Endothelial cell of umbilical vein (primary cell): ENCODE measurements at regions not wholly inside any gene's neighbourhood (a gene's known extent, or its start where the extent isn't known, plus 50 kb on each side); places are given as distances from the start of the nearest gene placed in this dataset.

Experiments
- BruUV-seq: library from RNA; stranded (reverse); fragments of 400-500 nt; replicated peaks from 2 replicates; lab custom pipeline; 2021; lab: Mats Ljungman, UMichigan
- CTCF ChIA-PET: fragments of 300-600, 350-600 bp; sonication (Branson Sonifier 250); formaldehyde crosslinking; loops from one replicate; lab custom pipeline; 2021; ENCODE audit warnings: antibody characterized with exemption, inconsistent platforms; lab: Charles Lee
- POLR2A ChIA-PET: fragments of 300-600, 350-600 bp; sonication (Branson Sonifier 250); formaldehyde crosslinking; loops from one replicate; lab custom pipeline; 2021; ENCODE audit warnings: antibody characterized with exemption, inconsistent platforms; lab: Charles Lee
- DNase-seq: peaks from one replicate; pipeline ENCODE4 v3.0.0-alpha.2; 2011; ENCODE audit warnings: low read depth, low spot score
- FAIRE-seq: peaks from 2 replicates; lab custom pipeline; 2011; peaks lifted over from hg19 to GRCh38; lab: Jason Lieb, UNC
- H2AFZ ChIP-seq: 2 replicates; pipeline ENCODE4 v1.6.0; 2012; ENCODE audit warnings: low read depth, low read length, control low read depth, inconsistent platforms
- H3K27ac ChIP-seq: 2 replicates; pipeline ENCODE4 v1.5.1; 2011; ENCODE audit warnings: low read depth, mild to moderate bottlenecking, control low read depth, low read length, moderate library complexity; ENCODE audit not compliant: insufficient read depth
- H3K27me3 ChIP-seq, 2 experiments: 2 replicates each; pipeline versions ENCODE4 v1.6.0 to v1.6.1; 2011; ENCODE audit warnings: low read length in 2 of 2, mixed read lengths in 1 of 2; ENCODE audit not compliant: control insufficient read depth in 2 of 2, insufficient read depth in 2 of 2
- H3K36me3 ChIP-seq, 2 experiments: 2 replicates in 1 of 2; 3 replicates in 1 of 2; pipeline ENCODE4 v1.5.1; 2011; ENCODE audit warnings: low read length in 2 of 2, mild to moderate bottlenecking in 1 of 2, moderate library complexity in 1 of 2; ENCODE audit not compliant: control insufficient read depth in 2 of 2, insufficient read depth in 2 of 2; ENCODE audit errors: extremely low read depth in 1 of 2
- H3K4me1 ChIP-seq: 3 replicates; pipeline ENCODE4 v1.5.1; 2011; ENCODE audit warnings: mild to moderate bottlenecking, low read length; ENCODE audit not compliant: control insufficient read depth, insufficient read depth; ENCODE audit errors: extremely low read depth
- H3K4me2 ChIP-seq: 2 replicates; pipeline ENCODE4 v1.6.1; 2011; ENCODE audit warnings: low read length, control low read depth, mixed read lengths; ENCODE audit not compliant: insufficient read depth
- H3K4me3 ChIP-seq, 3 experiments: fragments of 200-600 bp in 1 of 3; sonication (generic), shearing (Covaris generic) in 1 of 3; replicated peaks in 1 of 3; 2 replicates each; pipeline ENCODE4 v1.5.1; 2011 to 2016; ENCODE audit warnings: control low read depth in 3 of 3, low read length in 3 of 3, mild to moderate bottlenecking in 2 of 3, inconsistent platforms in 1 of 3, low read depth in 1 of 3, moderate library complexity in 1 of 3; ENCODE audit not compliant: insufficient read depth in 1 of 3
- H3K79me2 ChIP-seq: 2 replicates; pipeline ENCODE4 v1.6.0; 2012; ENCODE audit warnings: low read length, inconsistent platforms; ENCODE audit not compliant: control insufficient read depth, insufficient read depth
- H3K9ac ChIP-seq: replicated peaks from 2 replicates; pipeline ENCODE3; 2011; ENCODE audit warnings: low read length, control low read depth; ENCODE audit not compliant: insufficient read depth; ENCODE audit errors: extremely low read depth
- H3K9me1 ChIP-seq: replicated peaks from 3 replicates; pipeline ENCODE4 v1.6.0; 2011; ENCODE audit warnings: mild to moderate bottlenecking, low read length; ENCODE audit not compliant: control insufficient read depth, insufficient read depth; ENCODE audit errors: extremely low read depth
- H3K9me3 ChIP-seq: replicated peaks from 2 replicates; pipeline ENCODE4 v1.5.1; 2012; ENCODE audit warnings: low read length, inconsistent platforms; ENCODE audit not compliant: control insufficient read depth, insufficient read depth
- H4K20me1 ChIP-seq: replicated peaks from 2 replicates; pipeline ENCODE3; 2011; ENCODE audit warnings: mild to moderate bottlenecking, low read length; ENCODE audit not compliant: control insufficient read depth, insufficient read depth; ENCODE audit errors: extremely low read depth
- EZH2 ChIP-seq: IDR thresholded peaks from 2 replicates; pipeline ENCODE4 v1.6.1; 2012; ENCODE audit warnings: borderline replicate concordance, low read depth, mild to moderate bottlenecking, moderate library complexity, low read length, inconsistent platforms; ENCODE audit not compliant: severe bottlenecking
- FOS ChIP-seq: IDR thresholded peaks from 2 replicates; pipeline ENCODE4 v1.6.1; 2011; ENCODE audit warnings: mild to moderate bottlenecking, low read length, moderate library complexity, borderline replicate concordance; ENCODE audit not compliant: insufficient read depth
- GATA2 ChIP-seq: IDR thresholded peaks from 2 replicates; pipeline ENCODE4 v1.7.0; 2011; ENCODE audit warnings: low read depth, mild to moderate bottlenecking, moderate library complexity, mixed read lengths, low read length; ENCODE audit not compliant: insufficient read length, insufficient read depth
- JUN ChIP-seq: IDR thresholded peaks from 2 replicates; pipeline ENCODE4 v1.6.1; 2011; ENCODE audit warnings: borderline replicate concordance, low read depth; ENCODE audit not compliant: insufficient read length, insufficient read depth
- MYC ChIP-seq: IDR thresholded peaks from one replicate; pipeline ENCODE4 v1.6.1; 2011; ENCODE audit warnings: mild to moderate bottlenecking, low read depth, low read length
- POLR2A ChIP-seq: IDR thresholded peaks from 2 replicates; pipeline ENCODE4 v1.6.1; 2012; ENCODE audit warnings: low read depth, mild to moderate bottlenecking, control low read depth, low read length
- POLR2AphosphoS5 ChIP-seq: IDR thresholded peaks from 2 replicates; pipeline ENCODE4 v1.6.1; 2012; ENCODE audit warnings: low read depth, mild to moderate bottlenecking, control low read depth, low read length, moderate library complexity; ENCODE audit not compliant: insufficient read depth
- dilution Hi-C: fragments of 300-500 bp; cut with MboI; formaldehyde crosslinking; loops from one replicate; pipeline ENCODE4 v1.15.0; 2019; ENCODE audit warnings: low sequenced_read_pairs; ENCODE audit not compliant: extremely low pct_ligation_motif_present
- intact Hi-C: fragments of 100-400 bp; cut with micrococcal nuclease; formaldehyde crosslinking; loops from one replicate; pipeline ENCODE4 v1.10.0; 2022
- TF ChIP-seq, protein P1 (sequence below), 2 donors: IDR thresholded peaks; 1 replicate in 1 of 2; 2 replicates in 1 of 2; pipeline ENCODE4 v1.5.1; 2011; ENCODE audit warnings: low read length in 2 of 2, mild to moderate bottlenecking in 2 of 2, moderate library complexity in 2 of 2, control low read depth in 1 of 2, inconsistent platforms in 1 of 2, low read depth in 1 of 2; ENCODE audit not compliant: insufficient read depth in 1 of 2; ENCODE audit errors: extremely low read depth in 1 of 2
- TF ChIP-seq, protein P2 (sequence below): IDR thresholded peaks from 2 replicates; pipeline ENCODE4 v1.6.1; 2011; ENCODE audit not compliant: insufficient read depth, insufficient read length

DNA sequence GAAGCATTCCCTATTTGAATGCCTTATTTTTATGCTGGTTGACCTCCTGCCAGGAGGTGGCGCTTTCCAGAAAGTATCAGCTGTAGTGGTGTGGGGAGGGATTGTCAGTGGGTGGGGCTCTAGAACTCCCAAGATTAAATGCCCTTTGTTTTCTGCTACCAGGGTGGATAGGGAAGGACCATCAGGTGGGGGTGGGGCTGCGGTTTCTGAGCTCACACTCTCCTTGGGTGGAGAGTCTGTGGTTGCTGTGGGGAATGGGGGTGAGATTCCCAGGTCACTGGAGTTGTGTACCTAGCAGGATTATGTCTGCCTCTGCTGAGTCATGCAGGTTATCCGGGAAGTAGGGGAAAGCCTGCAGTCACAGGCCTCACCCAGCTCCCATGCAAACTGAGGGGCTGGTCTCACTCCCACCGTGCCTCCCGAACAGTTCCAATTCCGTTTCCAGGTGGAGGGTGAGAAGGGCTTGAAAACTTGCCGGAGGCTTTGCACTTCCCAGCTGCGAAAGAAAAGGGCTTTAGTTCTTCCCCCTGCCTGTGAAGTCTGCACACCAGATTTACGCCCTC lies 68.3 kb downstream of the ALG10B start:
- no peak overlapping the region for H3K9ac ChIP-seq
- H3K27me3 ChIP-seq, result no peaks in the 10 kb centered on the region
- H3K4me2 ChIP-seq, result no peak overlapping the region
- H3K79me2 ChIP-seq, result no peaks in the 10 kb centered on the region
- CTCF ChIA-PET, result no interaction called here
- H3K4me1 ChIP-seq, result no peaks in the 10 kb centered on the region
- dilution Hi-C loops, result no loop called here
- no peak for DNase-seq
- no peak overlapping the region for H3K4me3 ChIP-seq
- no TSS peak for BruUV-seq
- H3K9me3 ChIP-seq, result peaks cover 1% of the 10 kb centered on the region
- no peak overlapping the region for H2AFZ ChIP-seq
- H3K27ac ChIP-seq, result no peak overlapping the region
- FAIRE-seq, result no peak
- TF ChIP-seq FOS (no peak), POLR2A (no peak), EZH2 (no peak), POLR2AphosphoS5 (no peak), MYC (no peak), JUN (no peak), GATA2 (no peak)
- TF ChIP-seq, protein P1, sequence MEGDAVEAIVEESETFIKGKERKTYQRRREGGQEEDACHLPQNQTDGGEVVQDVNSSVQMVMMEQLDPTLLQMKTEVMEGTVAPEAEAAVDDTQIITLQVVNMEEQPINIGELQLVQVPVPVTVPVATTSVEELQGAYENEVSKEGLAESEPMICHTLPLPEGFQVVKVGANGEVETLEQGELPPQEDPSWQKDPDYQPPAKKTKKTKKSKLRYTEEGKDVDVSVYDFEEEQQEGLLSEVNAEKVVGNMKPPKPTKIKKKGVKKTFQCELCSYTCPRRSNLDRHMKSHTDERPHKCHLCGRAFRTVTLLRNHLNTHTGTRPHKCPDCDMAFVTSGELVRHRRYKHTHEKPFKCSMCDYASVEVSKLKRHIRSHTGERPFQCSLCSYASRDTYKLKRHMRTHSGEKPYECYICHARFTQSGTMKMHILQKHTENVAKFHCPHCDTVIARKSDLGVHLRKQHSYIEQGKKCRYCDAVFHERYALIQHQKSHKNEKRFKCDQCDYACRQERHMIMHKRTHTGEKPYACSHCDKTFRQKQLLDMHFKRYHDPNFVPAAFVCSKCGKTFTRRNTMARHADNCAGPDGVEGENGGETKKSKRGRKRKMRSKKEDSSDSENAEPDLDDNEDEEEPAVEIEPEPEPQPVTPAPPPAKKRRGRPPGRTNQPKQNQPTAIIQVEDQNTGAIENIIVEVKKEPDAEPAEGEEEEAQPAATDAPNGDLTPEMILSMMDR (IDR thresholded peaks at IDR 0.05; ENCODE audit: extremely low read depth in 1 of 2, insufficient read depth in 1 of 2, low read depth in 1 of 2, low read length in 2 of 2), result no peak
- TF ChIP-seq, protein P2, sequence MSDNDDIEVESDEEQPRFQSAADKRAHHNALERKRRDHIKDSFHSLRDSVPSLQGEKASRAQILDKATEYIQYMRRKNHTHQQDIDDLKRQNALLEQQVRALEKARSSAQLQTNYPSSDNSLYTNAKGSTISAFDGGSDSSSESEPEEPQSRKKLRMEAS, result no peak
- intact Hi-C loops, result no loop called here
- POLR2A ChIA-PET, result no interaction called here
- no peaks in the 10 kb centered on the region for H3K36me3 ChIP-seq
- no peaks in the 10 kb centered on the region for H3K9me1 ChIP-seq
- no peaks in the 10 kb centered on the region for H4K20me1 ChIP-seq
